ENCODE measurements at regions not wholly inside any gene's neighbourhood (a gene's known extent, or its start where the extent isn't known, plus 50 kb on each side); places are given as distances from the start of the nearest gene placed in this dataset.
"Not testable (repeated sequence)": the region's sequence is repeated elsewhere in the genome, so short reads cannot be mapped to it uniquely, and the experiment has no call there.

DNA sequence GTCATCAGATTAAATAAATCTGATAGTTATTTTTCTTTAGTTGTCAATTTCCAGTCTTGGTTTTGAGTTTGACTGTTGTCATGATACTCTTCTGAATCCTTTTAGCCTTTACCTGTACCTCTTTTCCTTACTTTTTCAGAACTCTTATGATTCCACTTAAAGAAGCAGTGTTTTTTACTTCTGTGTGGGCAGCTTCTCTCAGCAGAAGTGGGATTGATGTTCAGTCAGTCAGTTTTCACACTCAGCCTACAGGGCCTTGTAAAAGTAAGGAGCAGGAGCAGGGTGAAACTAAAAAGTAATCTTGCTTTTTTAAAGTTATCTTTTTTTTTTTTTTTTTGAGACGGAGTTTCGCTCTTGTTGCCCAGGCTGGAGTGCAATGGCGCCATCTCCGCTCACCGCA is 75.1 kb downstream of the HAUS1 start:
- DNase-seq (ENCODE audit: low read depth): no peak

DNA sequence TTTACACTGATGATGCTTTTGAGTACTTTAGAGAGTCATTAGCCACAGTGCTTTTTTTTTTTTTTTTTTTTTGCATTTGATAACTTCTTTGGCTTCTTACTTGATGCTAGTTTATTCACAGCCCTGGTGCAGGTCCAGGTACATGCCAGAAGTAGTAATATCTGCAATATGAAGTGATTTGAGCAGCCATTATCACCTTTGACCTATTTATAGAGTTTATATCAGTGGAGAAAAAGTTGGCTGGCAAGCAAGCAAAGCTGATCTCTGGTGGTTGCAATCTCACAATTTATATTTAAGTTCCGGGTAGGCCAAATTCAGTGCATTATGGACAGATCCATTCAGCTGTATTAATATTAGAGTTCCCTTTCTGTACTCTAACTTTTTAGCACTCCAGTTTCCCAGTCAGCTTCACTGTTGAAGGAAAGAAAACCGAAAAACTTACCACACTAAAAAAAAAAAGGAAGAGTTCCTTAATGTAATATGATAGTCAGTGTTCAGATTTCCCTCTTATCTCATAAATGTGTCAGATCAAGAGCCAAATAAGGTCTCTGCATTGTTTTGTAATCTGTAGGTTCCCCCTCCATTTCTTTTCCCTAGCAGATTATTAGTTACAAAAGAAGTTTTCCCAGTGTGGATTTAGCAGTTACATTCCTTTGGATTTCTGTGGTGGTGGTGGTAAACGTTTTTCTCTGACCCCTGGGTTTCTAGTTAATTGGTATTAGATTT is 78.6 kb downstream of the HAUS1 start:
- DNase-seq (ENCODE audit: low read depth): no peak

DNA sequence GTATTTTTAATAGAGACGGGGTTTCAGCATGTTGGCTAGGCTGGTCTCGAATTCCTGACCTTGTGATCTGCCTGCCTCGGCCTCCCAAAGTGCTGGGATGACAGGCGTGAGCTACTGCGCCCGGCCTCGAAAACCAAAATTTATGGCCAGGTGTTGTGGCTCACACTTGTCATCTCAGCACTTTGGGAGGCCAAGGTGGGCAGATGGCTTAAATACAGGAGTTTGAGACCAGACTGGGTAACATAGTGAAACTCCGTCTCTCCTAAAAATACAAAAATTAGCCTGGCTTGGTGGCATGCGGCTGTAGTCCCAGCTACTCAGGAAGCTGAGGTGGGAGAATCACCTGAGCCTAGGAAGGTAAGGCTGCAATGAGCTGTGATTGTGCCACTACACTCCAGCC is 80.1 kb downstream of the HAUS1 start:
- not testable (repeated sequence) for DNase-seq (ENCODE audit: low read depth)

DNA sequence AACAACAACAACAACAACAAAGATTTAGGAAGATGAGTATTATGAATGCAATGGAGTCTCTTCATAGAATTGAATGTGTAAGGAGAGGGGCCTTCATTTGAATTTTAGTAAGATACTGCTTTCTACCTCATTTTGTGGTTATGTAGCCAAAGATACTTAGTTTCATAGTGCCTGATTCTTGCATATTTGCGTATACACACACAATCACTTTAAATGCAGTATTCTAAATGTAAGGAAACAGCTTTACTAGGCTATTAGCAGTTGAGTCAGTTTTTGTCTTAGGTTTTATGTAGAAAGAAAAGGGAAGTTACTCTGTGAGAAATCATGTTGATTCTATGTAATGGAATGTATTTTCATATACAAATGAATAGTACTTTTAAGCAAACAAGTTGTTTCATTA is 80.5 kb downstream of the HAUS1 start:
- no peak for DNase-seq (ENCODE audit: low read depth)

DNA sequence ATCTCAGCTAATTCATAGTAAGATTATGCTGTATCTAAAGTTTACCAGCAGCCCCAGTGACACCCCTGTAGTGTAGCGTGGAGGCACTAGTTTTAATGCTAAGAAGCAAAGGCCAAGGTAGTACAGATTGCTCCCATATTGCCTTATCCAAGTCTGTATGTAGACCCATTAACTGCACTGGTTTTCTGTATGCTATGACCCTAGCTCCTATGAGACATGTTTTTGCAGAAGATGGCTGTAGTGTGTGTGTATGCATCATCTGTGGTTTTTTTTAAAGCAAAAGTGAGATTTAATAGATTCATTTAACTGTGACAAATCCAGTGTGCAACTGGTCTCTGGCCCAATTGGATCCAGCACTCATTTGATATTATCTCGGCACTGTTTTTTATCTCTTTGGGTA is 86.5 kb downstream of the HAUS1 start:
- DNase-seq (ENCODE audit: low read depth): no peak

DNA sequence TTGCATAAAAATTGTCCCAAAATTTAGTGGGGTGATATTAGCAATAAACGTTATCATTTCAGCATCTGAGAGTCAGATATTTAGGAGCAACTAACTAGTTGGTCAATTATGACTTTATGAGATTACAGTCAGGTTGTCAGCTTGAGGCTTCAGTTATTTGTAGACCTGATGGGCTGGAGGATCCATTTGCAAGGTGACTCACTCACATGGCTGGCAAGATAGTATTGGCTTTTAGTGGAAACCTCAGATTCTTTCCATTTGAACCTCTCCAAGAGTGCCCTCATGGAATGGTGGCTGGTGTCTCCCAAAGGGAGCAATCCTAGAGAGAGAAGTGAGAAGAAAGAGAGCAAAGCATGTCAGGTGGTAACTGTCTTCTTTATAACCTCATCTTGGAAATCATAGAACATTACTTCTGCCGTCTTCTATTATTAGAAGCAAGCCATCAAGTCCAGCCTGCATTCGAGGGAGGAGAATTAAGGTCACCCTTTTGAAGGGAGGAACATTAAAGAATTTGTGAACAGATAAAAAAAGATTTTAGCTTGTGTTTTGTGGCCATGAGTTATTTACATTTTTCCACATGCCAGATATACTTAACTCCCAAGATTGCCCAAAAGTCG is 92.5 kb downstream of the HAUS1 start:
- no peak for DNase-seq (ENCODE audit: low read depth)

DNA sequence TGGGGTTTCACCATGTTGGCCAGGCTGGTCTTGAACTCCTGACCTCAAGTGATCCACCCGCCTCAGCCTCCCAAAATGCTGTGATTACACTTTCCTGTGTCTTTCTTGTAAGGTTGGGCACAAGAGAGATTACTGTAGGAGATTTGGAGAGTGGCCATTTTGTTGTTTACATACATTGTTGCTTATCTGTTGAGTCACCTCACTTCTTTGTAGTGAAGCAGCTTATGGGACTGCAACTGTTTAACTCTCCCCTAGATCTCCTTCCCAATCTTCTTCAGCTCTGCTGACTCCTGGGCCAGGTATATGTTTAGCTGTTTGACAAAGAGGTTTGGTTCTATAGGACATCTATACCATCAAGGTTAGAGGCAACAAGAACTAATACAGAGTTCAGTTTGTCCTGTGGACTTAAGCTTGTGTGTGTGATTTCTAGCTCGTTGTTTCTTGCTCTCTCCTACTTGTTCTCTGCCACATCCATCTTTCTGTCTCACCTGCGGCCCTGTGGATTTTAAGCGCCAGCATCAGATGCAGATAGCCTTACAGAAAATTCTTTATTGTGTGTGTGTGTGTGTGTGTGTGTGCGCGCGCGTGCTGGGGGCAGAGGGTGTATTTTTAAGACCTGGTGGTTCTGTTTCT is 95.4 kb downstream of the HAUS1 start:
- no peak for DNase-seq (ENCODE audit: low read depth)

DNA sequence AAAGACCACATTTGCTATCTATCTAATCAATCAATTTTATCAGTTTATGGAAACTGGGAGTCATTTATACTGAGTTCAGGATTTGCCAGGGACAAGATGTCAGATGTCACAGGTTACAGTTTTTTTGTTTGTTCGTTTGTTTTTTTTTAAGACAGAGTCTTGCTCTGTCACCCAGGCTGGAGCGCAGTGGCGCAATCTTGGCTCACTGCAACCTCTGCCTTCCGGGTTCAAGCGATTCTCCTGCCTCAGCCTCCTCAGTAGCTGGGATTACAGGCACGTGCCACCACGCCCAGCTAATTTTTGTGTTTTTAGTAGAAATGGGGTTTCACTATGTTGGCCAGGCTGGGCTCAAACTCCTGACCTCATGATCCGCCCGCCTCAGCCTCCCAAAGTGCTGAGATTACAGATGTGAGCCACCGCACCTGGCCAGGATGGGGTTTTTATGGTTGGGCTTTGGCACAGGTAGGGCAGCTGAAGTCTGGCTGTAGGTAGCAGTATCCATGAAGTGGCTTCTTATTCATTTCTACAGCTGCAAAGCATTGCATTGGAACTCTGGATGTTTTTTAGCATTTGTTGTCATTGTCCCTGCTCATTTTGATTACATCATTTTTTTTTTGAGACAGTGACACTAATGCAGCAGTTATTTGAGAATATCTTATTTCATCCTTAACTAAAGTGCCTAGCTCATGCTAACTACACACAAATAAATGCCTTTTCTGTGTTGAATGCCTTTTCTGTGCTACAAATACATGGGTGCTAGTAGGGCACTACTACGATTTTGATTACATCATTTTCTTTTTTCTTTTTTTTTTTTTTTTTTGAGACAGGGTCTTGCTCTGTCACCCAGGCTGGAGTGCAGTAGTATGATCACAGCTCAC is 96.2 kb downstream of the HAUS1 start:
- not testable (repeated sequence) for DNase-seq (ENCODE audit: low read depth)

DNA sequence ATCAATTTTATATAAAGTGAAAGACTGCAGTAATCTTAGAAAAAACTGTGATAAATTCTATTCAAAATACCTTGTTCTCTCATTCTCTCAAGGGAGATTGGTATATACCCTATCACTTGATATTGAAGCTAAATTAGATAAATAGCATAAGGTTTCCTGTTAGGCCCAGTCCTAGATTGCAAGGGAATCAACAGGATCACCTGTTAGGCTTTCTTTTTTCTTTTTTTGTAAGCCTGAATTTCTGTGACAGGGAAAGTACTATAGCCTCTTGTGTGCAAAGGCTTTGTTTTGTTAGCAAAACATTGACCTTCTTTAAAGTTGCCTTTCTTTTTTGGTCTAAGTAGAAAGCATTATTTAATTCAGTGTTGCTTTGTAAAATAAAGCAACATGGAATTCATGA is 100.0 kb downstream of the HAUS1 start:
- no peak for DNase-seq (ENCODE audit: low read depth)

DNA sequence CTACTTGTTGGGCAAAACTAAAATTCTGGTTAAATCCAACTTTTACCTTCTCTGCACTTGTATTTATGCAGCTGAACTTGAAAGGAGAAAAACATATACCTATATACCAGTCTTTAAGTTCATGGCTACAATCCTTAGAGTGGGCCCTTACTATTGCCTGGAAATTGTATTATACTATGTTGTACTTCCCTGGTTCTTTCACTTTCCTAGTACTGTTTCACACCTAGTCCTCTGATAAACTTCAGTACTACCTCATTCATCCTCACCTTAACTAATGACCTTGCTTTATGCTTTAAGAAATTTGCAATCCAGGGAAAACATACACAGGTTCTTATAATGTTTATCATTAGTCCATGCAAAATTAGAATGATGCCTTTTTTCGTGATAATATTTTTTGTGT is 103.8 kb downstream of the HAUS1 start:
- no peak for DNase-seq (ENCODE audit: low read depth)

DNA sequence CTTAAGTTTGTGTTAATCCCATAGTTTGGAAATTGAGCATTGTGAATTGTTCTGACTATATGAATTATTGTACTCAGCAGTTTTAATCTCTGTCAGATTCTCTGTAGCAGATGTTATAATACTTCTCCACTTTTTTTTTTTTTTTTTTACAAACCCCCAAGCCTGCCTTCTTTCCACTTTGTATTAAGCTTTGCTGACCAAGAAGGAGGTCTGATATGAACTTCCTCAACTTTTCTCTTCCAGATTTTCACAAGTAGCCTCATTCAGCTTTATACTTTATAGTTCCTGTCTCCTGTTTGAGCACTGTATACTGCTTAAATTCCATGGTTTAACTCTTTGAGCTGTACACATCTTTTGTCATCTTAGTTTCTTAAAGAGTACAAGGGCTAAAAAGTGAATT is 105.0 kb downstream of the HAUS1 start:
- no peak for DNase-seq (ENCODE audit: low read depth)

DNA sequence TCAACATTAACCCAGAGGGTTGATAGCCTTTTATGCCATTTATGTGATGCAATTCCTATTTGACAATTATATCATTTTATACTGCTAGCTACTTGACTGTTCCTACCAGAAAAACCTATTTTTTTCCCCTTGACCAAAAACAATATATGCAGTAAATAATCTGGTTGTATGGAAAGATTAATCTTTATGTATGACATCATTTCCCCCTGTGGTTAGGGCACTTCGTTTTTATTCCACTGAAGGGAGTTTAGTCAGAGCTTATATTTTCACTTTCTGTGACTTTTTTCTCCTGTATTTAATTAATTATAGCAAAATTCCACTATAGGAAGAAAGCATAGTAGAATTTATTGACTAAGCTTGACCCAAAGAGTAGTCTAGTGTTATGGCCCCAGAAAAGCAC is 107.6 kb downstream of the HAUS1 start:
- DNase-seq (ENCODE audit: low read depth): no peak

DNA sequence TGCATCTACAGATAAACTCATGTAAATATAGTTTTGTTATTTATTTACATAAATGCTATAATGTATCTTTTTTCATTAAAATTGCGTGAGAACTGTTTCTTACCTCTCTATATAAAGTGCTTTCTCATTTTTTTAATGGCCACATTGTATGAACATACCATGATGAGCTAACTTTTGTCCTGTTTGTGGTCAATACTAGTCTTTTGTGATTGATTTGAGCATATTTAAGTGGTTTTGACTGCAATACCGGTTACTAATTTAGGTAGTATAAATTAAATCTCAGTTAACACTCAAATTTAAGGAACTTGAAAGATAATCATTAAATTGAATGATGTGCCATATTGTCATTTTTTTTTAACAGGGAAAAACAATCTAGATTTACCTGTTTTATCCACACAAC is 108.2 kb downstream of the HAUS1 start:
- no peak for DNase-seq (ENCODE audit: low read depth)

DNA sequence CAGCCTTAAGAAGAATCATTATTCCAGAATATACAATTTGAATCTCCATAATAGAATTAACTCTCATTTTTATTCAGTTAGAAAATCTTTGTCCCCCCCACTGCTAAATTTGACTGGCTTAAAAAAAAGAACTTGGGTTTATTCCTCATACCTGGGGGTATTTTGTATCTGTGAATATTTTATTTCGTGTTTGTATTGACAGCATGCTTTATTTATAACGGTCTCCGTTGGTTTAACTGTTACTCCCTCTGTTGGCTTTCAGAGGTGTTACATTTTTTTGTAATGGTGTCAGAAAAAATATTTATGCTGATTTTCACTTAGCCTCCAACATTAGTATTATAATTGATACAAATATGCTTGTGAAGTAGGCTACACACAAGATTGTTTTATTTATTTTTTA is 109.1 kb downstream of the HAUS1 start:
- DNase-seq (ENCODE audit: low read depth): no peak

DNA sequence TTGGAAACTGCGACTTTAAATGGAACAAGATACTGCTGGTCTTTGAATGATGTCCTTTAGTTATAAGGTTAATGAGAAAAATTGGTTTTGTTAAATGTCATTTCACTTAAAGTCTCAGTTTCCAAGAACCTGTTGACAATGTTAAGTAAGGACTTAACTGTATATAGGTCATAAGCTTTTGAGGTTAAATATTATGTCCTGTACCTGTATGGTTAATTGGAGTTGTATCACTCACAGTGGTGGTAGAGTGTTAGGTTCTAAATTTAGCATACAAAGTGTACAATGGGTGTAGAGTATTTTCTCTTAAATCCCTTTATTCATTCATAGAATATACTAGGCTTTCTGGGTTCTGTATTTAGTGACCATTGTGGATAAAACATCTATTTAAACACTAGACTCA is 110.2 kb downstream of the HAUS1 start:
- no peak for DNase-seq (ENCODE audit: low read depth)

DNA sequence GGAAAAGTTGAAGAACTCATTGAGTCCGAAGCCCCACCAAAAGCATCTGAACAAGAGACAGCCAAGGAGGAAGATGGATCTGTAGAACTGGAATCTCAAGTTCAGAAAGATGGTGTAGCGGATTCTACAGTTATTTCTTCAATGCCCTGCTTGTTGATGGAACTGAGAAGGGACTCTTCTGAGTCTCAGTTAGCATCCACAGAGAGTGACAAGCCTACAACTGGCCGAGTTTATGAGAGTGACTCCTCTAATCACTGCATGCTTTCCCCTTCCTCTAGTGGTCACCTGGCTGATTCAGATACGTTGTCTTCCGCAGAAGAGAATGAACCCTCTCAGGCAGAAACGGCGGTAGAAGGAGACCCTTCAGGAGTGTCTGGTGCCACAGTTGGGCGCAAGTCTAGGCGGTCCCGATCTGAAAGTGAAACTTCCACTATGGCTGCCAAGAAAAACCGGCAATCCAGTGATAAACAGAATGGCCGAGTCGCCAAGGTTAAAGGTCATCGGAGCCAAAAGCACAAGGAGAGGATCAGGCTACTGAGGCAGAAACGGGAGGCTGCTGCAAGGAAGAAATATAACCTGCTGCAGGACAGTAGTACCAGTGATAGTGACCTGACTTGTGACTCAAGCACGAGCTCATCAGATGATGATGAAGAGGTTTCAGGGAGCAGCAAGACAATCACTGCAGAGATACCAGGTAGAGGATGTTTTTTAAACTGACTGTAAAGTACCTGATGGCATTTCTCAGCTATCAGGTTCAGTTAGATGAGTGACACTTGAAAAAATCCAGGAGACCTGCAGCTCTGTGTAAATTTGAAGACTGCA is 111.9 kb downstream of the HAUS1 start:
- DNase-seq (ENCODE audit: low read depth): no peak

DNA sequence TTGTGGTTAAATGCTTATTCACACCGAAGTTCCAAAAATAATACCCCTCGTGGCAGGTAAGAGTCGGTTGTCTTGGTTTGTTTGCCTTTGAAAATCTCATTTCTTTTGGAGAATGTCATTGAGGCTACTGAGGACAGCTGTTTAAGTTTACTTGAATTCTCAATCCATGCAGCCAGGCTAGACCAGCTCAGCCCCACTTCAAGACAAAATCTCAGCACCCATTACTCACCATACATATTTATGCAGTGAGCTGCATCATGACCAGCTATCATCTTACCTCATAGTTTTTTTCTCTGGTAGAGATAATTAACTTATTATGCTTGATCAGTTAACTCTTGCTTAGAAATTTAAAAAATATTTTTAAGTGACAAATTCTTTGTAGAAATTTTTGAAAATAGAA is 115.9 kb downstream of the HAUS1 start:
- DNase-seq (ENCODE audit: low read depth): no peak

DNA sequence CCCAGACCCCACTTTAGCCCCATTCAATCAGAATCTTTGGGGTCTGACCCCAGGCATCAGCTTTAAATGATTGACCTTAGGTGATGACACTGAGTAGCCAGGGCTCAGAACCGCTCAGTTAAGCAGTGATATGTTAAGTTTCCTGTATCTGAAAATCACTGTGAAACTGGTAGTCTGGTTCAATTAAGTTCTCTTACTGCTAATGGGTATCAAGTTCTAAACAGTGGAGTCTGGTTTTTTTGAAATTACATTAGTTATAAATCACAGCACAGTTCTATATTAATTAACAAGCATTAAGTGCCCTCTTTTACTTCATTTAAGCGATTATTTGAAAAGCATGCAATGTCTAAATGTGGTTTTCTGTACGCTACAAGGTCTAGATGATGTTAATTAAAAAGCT is 117.9 kb downstream of the HAUS1 start:
- DNase-seq (ENCODE audit: low read depth): no peak

DNA sequence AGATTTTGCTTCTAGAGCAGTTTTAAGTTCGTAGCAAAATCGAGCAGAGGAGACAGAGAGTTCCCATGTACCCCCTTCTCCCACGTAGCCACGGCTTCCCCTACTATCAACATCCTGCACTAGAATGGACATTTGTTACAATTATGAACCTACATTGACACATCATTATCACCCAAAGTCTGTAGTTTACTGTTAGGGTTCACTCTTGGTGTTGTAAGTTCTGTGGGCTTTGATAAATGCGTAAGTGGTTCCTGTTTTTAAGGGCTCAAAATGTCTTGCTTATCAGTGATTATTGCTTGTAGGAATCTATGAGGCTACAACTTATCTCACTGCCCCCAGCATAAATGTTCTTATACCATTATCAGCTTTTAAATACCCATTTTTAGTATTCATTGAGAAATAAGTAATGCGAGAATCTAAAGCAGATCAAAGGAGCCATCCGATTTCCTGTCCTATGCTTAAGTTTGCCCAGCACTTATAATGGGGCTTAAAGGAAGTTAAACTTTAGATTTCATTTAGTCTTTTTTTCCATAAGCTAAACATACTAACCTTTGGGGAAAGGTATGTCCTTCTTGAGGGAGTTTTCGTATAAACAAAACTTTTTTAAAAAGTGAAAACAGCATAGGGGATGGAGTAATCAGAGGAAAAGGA is 118.7 kb downstream of the HAUS1 start:
- DNase-seq (ENCODE audit: low read depth): no peak

DNA sequence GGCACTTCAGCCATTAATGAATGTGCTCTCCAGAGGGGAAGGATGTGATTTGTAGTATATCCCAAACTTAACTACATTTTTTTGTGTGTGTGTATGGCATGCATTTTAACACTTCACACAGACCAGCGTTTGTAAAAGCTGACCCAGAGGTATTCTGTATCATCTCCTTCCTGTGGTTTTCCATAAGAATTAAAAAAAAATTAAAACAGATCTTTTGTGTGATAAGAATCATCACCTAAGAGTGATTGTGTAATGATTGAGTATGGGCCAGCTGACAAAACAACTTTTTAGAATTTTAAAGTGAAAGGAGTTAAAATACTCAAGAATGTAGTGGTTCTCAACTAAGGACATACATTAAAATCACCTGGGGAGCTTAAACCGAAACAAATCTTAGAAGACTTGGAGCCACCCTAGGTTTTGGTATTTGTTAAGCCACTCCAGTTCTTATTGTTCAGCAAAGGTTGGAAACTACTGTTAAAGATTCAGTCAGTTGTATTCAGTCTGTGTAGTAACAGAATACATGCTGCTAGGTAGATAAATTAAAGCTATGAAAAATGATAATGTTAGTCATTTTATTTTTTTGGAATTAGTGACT is 120.1 kb downstream of the HAUS1 start:
- DNase-seq (ENCODE audit: low read depth): no peak

DNA sequence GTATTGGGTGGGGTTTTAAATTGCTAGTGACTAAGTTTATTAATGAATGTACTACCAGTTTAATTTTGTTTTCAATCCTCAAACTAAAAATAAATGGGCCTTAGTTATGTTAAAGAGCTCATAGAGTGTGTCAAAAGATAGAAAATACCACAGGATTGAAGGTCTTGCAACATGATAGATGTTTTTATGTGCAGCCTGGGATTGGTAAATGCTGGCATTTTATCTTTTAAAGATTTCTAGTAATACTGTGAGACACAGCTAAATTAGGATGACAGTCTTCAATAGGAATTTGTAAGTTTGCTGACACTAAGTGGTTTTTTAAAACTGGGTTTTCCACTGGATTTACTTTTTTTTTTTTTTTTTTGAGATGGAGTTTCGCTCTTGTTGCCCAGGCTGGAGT is 122.3 kb downstream of the HAUS1 start:
- no peak for DNase-seq (ENCODE audit: low read depth)
